Astrocyte (in vitro differentiated cells and primary cell): ENCODE measurements at regions not wholly inside any gene's neighbourhood (a gene's known extent, or its start where the extent isn't known, plus 50 kb on each side); places are given as distances from the start of the nearest gene placed in this dataset.

Experiments
- DNase-seq: peaks from one replicate; pipeline ENCODE4 v3.0.0-alpha.2; 2010; ENCODE audit warnings: low read depth
- FAIRE-seq: peaks from 2 replicates; lab custom pipeline; 2011; peaks lifted over from hg19 to GRCh38; lab: Jason Lieb, UNC
- H2AFZ ChIP-seq: 2 replicates; pipeline ENCODE4 v1.6.0; 2012; ENCODE audit warnings: low read depth, low read length, inconsistent platforms
- H3K27ac ChIP-seq: 2 replicates; pipeline ENCODE4 v1.5.1; 2011; ENCODE audit warnings: low read depth, low read length, inconsistent platforms
- H3K27me3 ChIP-seq: 2 replicates; pipeline ENCODE4 v1.6.0; 2011; ENCODE audit warnings: low read length, inconsistent platforms; ENCODE audit not compliant: insufficient read depth
- H3K36me3 ChIP-seq: 2 replicates; pipeline ENCODE4 v1.5.1; 2011; ENCODE audit warnings: low read length, inconsistent platforms; ENCODE audit not compliant: insufficient read depth
- H3K4me1 ChIP-seq: 2 replicates; pipeline ENCODE4 v1.5.1; 2011; ENCODE audit warnings: low read length, inconsistent platforms; ENCODE audit not compliant: insufficient read depth
- H3K4me2 ChIP-seq: 2 replicates; pipeline ENCODE4 v1.6.0; 2012; ENCODE audit warnings: low read length, inconsistent platforms
- H3K4me3 ChIP-seq: 2 replicates; pipeline ENCODE4 v1.5.1; 2011; ENCODE audit warnings: low read depth, mild to moderate bottlenecking, low read length, inconsistent platforms; ENCODE audit not compliant: insufficient read depth
- H3K79me2 ChIP-seq: 2 replicates; pipeline ENCODE4 v1.6.0; 2012; ENCODE audit warnings: mild to moderate bottlenecking, low read length, inconsistent platforms; ENCODE audit not compliant: insufficient read depth
- H3K9ac ChIP-seq: 2 replicates; pipeline ENCODE4 v1.6.0; 2012; ENCODE audit warnings: mild to moderate bottlenecking, low read length, inconsistent platforms
- H3K9me3 ChIP-seq: 2 replicates; pipeline ENCODE4 v1.5.1; 2012; ENCODE audit warnings: low read depth, mild to moderate bottlenecking, low read length, inconsistent platforms; ENCODE audit not compliant: insufficient read depth
- H4K20me1 ChIP-seq: 2 replicates; pipeline ENCODE4 v1.6.0; 2012; ENCODE audit warnings: low read length, inconsistent platforms; ENCODE audit not compliant: insufficient read depth
- H3K27ac Mint-ChIP-seq: one replicate; pipeline ENCODE4 v1.8.0; 2021; ENCODE audit warnings: mild to moderate bottlenecking, mixed read lengths; ENCODE audit not compliant: unreplicated experiment
- H3K27me3 Mint-ChIP-seq: one replicate; pipeline ENCODE4 v1.8.0; 2021; ENCODE audit warnings: low read depth, mixed read lengths; ENCODE audit not compliant: unreplicated experiment
- H3K36me3 Mint-ChIP-seq: one replicate; pipeline ENCODE4 v1.8.0; 2021; ENCODE audit warnings: low read depth, mixed read lengths; ENCODE audit not compliant: unreplicated experiment
- H3K4me1 Mint-ChIP-seq: one replicate; pipeline ENCODE4 v1.8.0; 2021; ENCODE audit warnings: low read depth, mixed read lengths; ENCODE audit not compliant: unreplicated experiment
- H3K4me3 Mint-ChIP-seq: one replicate; pipeline ENCODE4 v1.8.0; 2021; ENCODE audit warnings: mild to moderate bottlenecking, moderate library complexity, mixed read lengths; ENCODE audit not compliant: unreplicated experiment
- H3K9me3 Mint-ChIP-seq: one replicate; pipeline ENCODE4 v1.8.0; 2021; ENCODE audit warnings: mild to moderate bottlenecking, mixed read lengths; ENCODE audit not compliant: unreplicated experiment
- CTCF ChIP-seq: IDR thresholded peaks from 2 replicates; pipeline ENCODE4 v1.5.1; 2011; ENCODE audit warnings: low read depth, mild to moderate bottlenecking, inconsistent platforms, low read length, moderate library complexity; ENCODE audit not compliant: insufficient read depth
- EZH2 ChIP-seq: IDR thresholded peaks from 2 replicates; pipeline ENCODE4 v1.6.1; 2012; ENCODE audit warnings: mild to moderate bottlenecking, low read length, inconsistent platforms; ENCODE audit not compliant: insufficient read depth

- Histone ChIP-seq H3K9ac (no peak overlapping the region), H3K36me3 (no peaks in the 10 kb centered on the region), H3K27me3 (no peaks in the 10 kb centered on the region), H3K79me2 (no peaks in the 10 kb centered on the region), H3K4me1 (no peaks in the 10 kb centered on the region), H3K4me3 (no peak overlapping the region), H3K27ac (no peak overlapping the region), H4K20me1 (no peaks in the 10 kb centered on the region), H3K4me2 (no peak overlapping the region), H3K9me3 (no peaks in the 10 kb centered on the region), H2AFZ (no peak overlapping the region)
- Mint-ChIP-seq H3K36me3 (no peaks in the 10 kb centered on the region), H3K9me3 (no peaks in the 10 kb centered on the region), H3K4me1 (no peaks in the 10 kb centered on the region), H3K4me3 (no peak overlapping the region), H3K27ac (no peak overlapping the region), H3K27me3 (no peaks in the 10 kb centered on the region)
- FAIRE-seq (no peak), DNase-seq (no peak)
- TF ChIP-seq EZH2 (no peak), CTCF (no peak)
Measured at GRCh38 chr13:81393110-81393509, 1052.2 kb upstream of the SPRY2 start.

DNA sequence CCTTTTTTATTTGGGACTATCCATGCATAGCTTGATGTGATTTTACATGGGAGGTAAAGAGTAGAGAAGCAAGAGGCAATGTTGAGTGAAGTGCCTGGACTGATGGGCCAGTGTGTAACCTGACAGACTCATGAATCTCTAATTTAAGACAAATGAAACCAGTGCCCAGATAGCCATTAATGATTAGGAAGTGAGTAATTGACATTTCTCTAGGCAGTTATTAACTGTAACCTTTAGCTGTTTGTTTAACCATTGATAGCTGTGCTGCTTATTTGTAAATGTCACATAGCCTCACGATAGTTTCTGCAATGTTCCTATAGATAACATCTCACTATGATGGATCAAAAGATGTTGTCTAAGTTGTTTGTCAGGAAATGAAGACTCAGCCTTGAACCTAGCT is 1047.5 kb upstream of the SPRY2 start:
- no peak overlapping the region for H3K9ac ChIP-seq
- H3K9me3 Mint-ChIP-seq, result no peaks in the 10 kb centered on the region
- H3K4me3 Mint-ChIP-seq, result no peak overlapping the region
- FAIRE-seq (no peak), DNase-seq (no peak)
- no peaks in the 10 kb centered on the region for H4K20me1 ChIP-seq
- H3K36me3 ChIP-seq, result no peaks in the 10 kb centered on the region
- H3K4me2 ChIP-seq, result no peak overlapping the region
- H3K36me3 Mint-ChIP-seq, result no peaks in the 10 kb centered on the region
- no peaks in the 10 kb centered on the region for H3K4me1 ChIP-seq
- no peaks in the 10 kb centered on the region for H3K4me1 Mint-ChIP-seq
- no peak for TF ChIP-seq EZH2
- TF ChIP-seq CTCF, result no peak
- H3K27me3 ChIP-seq, result no peaks in the 10 kb centered on the region
- no peak overlapping the region for H2AFZ ChIP-seq
- no peaks in the 10 kb centered on the region for H3K9me3 ChIP-seq
- H3K79me2 ChIP-seq, result no peaks in the 10 kb centered on the region
- H3K27ac ChIP-seq, result no peak overlapping the region
- no peaks in the 10 kb centered on the region for H3K27me3 Mint-ChIP-seq
- H3K4me3 ChIP-seq, result no peak overlapping the region
- no peak overlapping the region for H3K27ac Mint-ChIP-seq

GRCh38 chr13:81383444-81383843 is 1042.5 kb upstream of the SPRY2 start:
- Mint-ChIP-seq H3K4me1 (no peaks in the 10 kb centered on the region), H3K9me3 (no peaks in the 10 kb centered on the region), H3K27ac (no peak overlapping the region), H3K27me3 (no peaks in the 10 kb centered on the region), H3K36me3 (no peaks in the 10 kb centered on the region), H3K4me3 (no peak overlapping the region)
- Histone ChIP-seq H3K27me3 (no peaks in the 10 kb centered on the region), H3K9ac (no peak overlapping the region), H2AFZ (no peak overlapping the region), H3K9me3 (no peaks in the 10 kb centered on the region), H4K20me1 (no peaks in the 10 kb centered on the region), H3K79me2 (no peaks in the 10 kb centered on the region), H3K4me2 (no peak overlapping the region), H3K4me3 (no peak overlapping the region), H3K27ac (no peak overlapping the region), H3K4me1 (no peaks in the 10 kb centered on the region), H3K36me3 (no peaks in the 10 kb centered on the region)
- FAIRE-seq (no peak), DNase-seq (no peak)
- TF ChIP-seq EZH2 (no peak), CTCF (no peak)
